ENCODE measurements at regions not wholly inside any gene's neighbourhood (a gene's known extent, or its start where the extent isn't known, plus 50 kb on each side); places are given as distances from the start of the nearest gene placed in this dataset.

DNA sequence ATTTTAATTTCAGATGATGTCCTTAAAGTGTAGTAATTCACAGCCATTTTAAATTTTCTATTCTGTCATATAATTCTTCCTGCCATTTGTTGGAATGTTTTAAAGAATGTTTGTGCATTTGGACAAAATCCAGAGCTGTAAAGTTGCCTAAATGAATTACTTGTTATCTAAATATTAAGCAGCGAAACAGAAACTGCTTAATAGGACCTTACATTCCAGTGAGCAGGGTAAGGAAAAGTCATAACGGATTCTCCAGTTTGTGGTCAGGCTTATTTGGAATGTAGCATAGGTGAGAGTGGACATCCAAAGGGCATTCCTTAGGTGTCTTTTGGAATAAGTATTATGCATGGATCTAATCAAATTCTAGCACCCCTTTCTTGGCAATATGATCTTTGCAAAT lies 410.4 kb upstream of the PTPRD start:
- Histone ChIP-seq H3K9ac (replicated peaks; ENCODE audit: extremely low read depth, insufficient read depth, low read length) (no peak overlapping the region), H3K27ac (ENCODE audit: insufficient read depth, low read depth, low read length) (no peak overlapping the region), H3K27me3 (ENCODE audit: control insufficient read depth in 2 of 2, insufficient read depth in 2 of 2, low read length in 2 of 2) (no peaks in the 10 kb centered on the region), H3K4me2 (ENCODE audit: insufficient read depth, low read length) (no peak overlapping the region), H2AFZ (ENCODE audit: low read depth, low read length) (no peak overlapping the region), H3K4me1 (ENCODE audit: control insufficient read depth, extremely low read depth, insufficient read depth, low read length) (no peaks in the 10 kb centered on the region), H3K9me1 (replicated peaks; ENCODE audit: control insufficient read depth, extremely low read depth, insufficient read depth, low read length) (no peaks in the 10 kb centered on the region), H3K79me2 (ENCODE audit: control insufficient read depth, insufficient read depth, low read length) (no peaks in the 10 kb centered on the region), H3K36me3 (ENCODE audit: control insufficient read depth in 2 of 2, extremely low read depth in 1 of 2, insufficient read depth in 2 of 2, low read length in 2 of 2) (no peaks in the 10 kb centered on the region), H3K4me3 (replicated peaks in 1 of 3; ENCODE audit: insufficient read depth in 1 of 3, low read depth in 1 of 3, low read length in 3 of 3) (no peak overlapping the region), H3K9me3 (replicated peaks; ENCODE audit: control insufficient read depth, insufficient read depth, low read length) (no peaks in the 10 kb centered on the region), H4K20me1 (replicated peaks; ENCODE audit: control insufficient read depth, extremely low read depth, insufficient read depth, low read length) (no peaks in the 10 kb centered on the region)
- intact Hi-C loops (cut with micrococcal nuclease): no loop called here
- DNase-seq (ENCODE audit: low read depth, low spot score) (no peak), FAIRE-seq (no peak)
- no peak for TF ChIP-seq POLR2AphosphoS5 (IDR thresholded peaks at IDR 0.05; ENCODE audit: insufficient read depth, low read depth, low read length)
- TF ChIP-seq, protein P1, sequence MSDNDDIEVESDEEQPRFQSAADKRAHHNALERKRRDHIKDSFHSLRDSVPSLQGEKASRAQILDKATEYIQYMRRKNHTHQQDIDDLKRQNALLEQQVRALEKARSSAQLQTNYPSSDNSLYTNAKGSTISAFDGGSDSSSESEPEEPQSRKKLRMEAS (IDR thresholded peaks at IDR 0.05; ENCODE audit: insufficient read depth, insufficient read length): no peak
- TF ChIP-seq GATA2 (IDR thresholded peaks at IDR 0.05; ENCODE audit: insufficient read depth, insufficient read length, low read depth, low read length): no peak
- TF ChIP-seq FOS (IDR thresholded peaks at IDR 0.05; ENCODE audit: borderline replicate concordance, insufficient read depth, low read length): no peak
- TF ChIP-seq MYC (IDR thresholded peaks at IDR 0.05; ENCODE audit: low read depth, low read length): no peak
- no peak for TF ChIP-seq EZH2 (IDR thresholded peaks at IDR 0.05; ENCODE audit: borderline replicate concordance, low read depth, low read length, severe bottlenecking)
- no peak for TF ChIP-seq POLR2A (IDR thresholded peaks at IDR 0.05; ENCODE audit: low read depth, low read length)
- TF ChIP-seq JUN (IDR thresholded peaks at IDR 0.05; ENCODE audit: borderline replicate concordance, insufficient read depth, insufficient read length, low read depth): no peak
- TF ChIP-seq, protein P2, sequence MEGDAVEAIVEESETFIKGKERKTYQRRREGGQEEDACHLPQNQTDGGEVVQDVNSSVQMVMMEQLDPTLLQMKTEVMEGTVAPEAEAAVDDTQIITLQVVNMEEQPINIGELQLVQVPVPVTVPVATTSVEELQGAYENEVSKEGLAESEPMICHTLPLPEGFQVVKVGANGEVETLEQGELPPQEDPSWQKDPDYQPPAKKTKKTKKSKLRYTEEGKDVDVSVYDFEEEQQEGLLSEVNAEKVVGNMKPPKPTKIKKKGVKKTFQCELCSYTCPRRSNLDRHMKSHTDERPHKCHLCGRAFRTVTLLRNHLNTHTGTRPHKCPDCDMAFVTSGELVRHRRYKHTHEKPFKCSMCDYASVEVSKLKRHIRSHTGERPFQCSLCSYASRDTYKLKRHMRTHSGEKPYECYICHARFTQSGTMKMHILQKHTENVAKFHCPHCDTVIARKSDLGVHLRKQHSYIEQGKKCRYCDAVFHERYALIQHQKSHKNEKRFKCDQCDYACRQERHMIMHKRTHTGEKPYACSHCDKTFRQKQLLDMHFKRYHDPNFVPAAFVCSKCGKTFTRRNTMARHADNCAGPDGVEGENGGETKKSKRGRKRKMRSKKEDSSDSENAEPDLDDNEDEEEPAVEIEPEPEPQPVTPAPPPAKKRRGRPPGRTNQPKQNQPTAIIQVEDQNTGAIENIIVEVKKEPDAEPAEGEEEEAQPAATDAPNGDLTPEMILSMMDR (IDR thresholded peaks at IDR 0.05; ENCODE audit: extremely low read depth in 1 of 2, insufficient read depth in 1 of 2, low read depth in 1 of 2, low read length in 2 of 2): no peak
- ChIA-PET CTCF (no interaction called here), POLR2A (no interaction called here)
- dilution Hi-C loops (cut with MboI; ENCODE audit: extremely low pct_ligation_motif_present, low sequenced_read_pairs): no loop called here
- BruUV-seq (replicated peaks): no TSS peak
